HEK293 (cell line): ENCODE measurements at regions not wholly inside any gene's neighbourhood (a gene's known extent, or its start where the extent isn't known, plus 50 kb on each side); places are given as distances from the start of the nearest gene placed in this dataset.
"Not testable (repeated sequence)": the region's sequence is repeated elsewhere in the genome, so short reads cannot be mapped to it uniquely, and the experiment has no call there.

ENCODE experiments used
- CTCF ChIA-PET: fragments of 350-600 bp; formaldehyde crosslinking; extraction: SDS; loops from one replicate; lab custom pipeline; 2021; ENCODE audit warnings: antibody characterized with exemption; lab: Yijun Ruan, JAX
- POLR2A ChIA-PET: fragments of 300-600 bp; formaldehyde crosslinking; extraction: SDS; loops from one replicate; lab custom pipeline; 2020; ENCODE audit warnings: antibody characterized with exemption, inconsistent platforms; lab: Yijun Ruan, JAX
- H3K27ac ChIP-seq: fragments of 200-500 bp; sonication (Bioruptor generic); 2 replicates; pipeline ENCODE4 v1.5.1; 2014; ENCODE audit warnings: low read depth, low read length, control low read depth, inconsistent platforms; ENCODE audit errors: extremely low read depth
- H3K36me3 ChIP-seq, 2 experiments: fragments of 200-500 bp in 1 of 2; sonication (Bioruptor generic) in 1 of 2; 1 replicate in 1 of 2; 2 replicates in 1 of 2; pipeline ENCODE4 v1.5.1; 2014 to 2017; ENCODE audit warnings: inconsistent platforms in 2 of 2, low read length in 2 of 2; ENCODE audit not compliant: control insufficient read depth in 2 of 2, insufficient read depth in 1 of 2
- H3K4me1 ChIP-seq: fragments of 200-500 bp; sonication (Bioruptor generic); 2 replicates; pipeline ENCODE4 v1.5.1; 2014; ENCODE audit warnings: mild to moderate bottlenecking, low read length, inconsistent platforms; ENCODE audit not compliant: control insufficient read depth, insufficient read depth
- H3K4me3 ChIP-seq: 2 replicates; pipeline ENCODE4 v1.5.1; 2011; ENCODE audit warnings: low read depth, mild to moderate bottlenecking, control low read depth, low read length, moderate library complexity
- H3K9me3 ChIP-seq: fragments of 200-500 bp; sonication (Bioruptor generic); 2 replicates; pipeline ENCODE4 v1.5.1; 2014; ENCODE audit warnings: low read depth, low read length, inconsistent platforms; ENCODE audit not compliant: control insufficient read depth, insufficient read depth
- CTCF ChIP-seq: fragments of 450-650 bp; formaldehyde crosslinking; IDR thresholded peaks from 2 replicates; pipeline ENCODE4 v1.5.1; 2016; ENCODE audit warnings: missing biosample characterization, missing genetic modification characterization
- HIC1 ChIP-seq: fragments of 450-650 bp; formaldehyde crosslinking; IDR thresholded peaks from 2 replicates; pipeline ENCODE4 v1.5.1; 2016; ENCODE audit warnings: missing biosample characterization, missing genetic modification characterization
- INSM2 ChIP-seq: fragments of 450-650 bp; formaldehyde crosslinking; IDR thresholded peaks from 2 replicates; pipeline ENCODE4 v1.5.1; 2016; ENCODE audit warnings: missing biosample characterization, missing genetic modification characterization
- KLF1 ChIP-seq: fragments of 450-650 bp; formaldehyde crosslinking; IDR thresholded peaks from 2 replicates; pipeline ENCODE4 v1.5.1; 2016; ENCODE audit warnings: missing biosample characterization, missing genetic modification characterization
- SETDB1 ChIP-seq: IDR thresholded peaks from one replicate; pipeline ENCODE4 v1.6.1; 2017; ENCODE audit warnings: mild to moderate bottlenecking, low read length, moderate library complexity, mixed read lengths; ENCODE audit not compliant: insufficient read length
- ZBTB49 ChIP-seq: fragments of 450-650 bp; formaldehyde crosslinking; IDR thresholded peaks from 2 replicates; pipeline ENCODE4 v1.5.1; 2016; ENCODE audit warnings: missing biosample characterization, missing genetic modification characterization, low read depth
- ZNF18 ChIP-seq: fragments of 450-650 bp; formaldehyde crosslinking; IDR thresholded peaks from 2 replicates; pipeline ENCODE4 v1.5.1; 2016; ENCODE audit warnings: missing biosample characterization, missing genetic modification characterization
- ZNF23 ChIP-seq: fragments of 450-650 bp; formaldehyde crosslinking; IDR thresholded peaks from 2 replicates; pipeline ENCODE4 v1.5.1; 2016; ENCODE audit warnings: missing biosample characterization, missing genetic modification characterization, borderline replicate concordance
- ZNF24 ChIP-seq: fragments of 450-650 bp; formaldehyde crosslinking; IDR thresholded peaks from 2 replicates; pipeline ENCODE4 v1.5.1; 2016; ENCODE audit warnings: missing biosample characterization, missing genetic modification characterization
- ZNF423 ChIP-seq: fragments of 450-650 bp; formaldehyde crosslinking; IDR thresholded peaks from 2 replicates; pipeline ENCODE4 v1.5.1; 2016; ENCODE audit warnings: missing biosample characterization, missing genetic modification characterization
- ZNF426 ChIP-seq: fragments of 450-650 bp; formaldehyde crosslinking; IDR thresholded peaks from 2 replicates; pipeline ENCODE4 v1.5.1; 2017; ENCODE audit warnings: missing biosample characterization, missing genetic modification characterization, mild to moderate bottlenecking, inconsistent platforms, moderate library complexity
- ZNF548 ChIP-seq: fragments of 450-650 bp; formaldehyde crosslinking; IDR thresholded peaks from 2 replicates; pipeline ENCODE4 v1.5.1; 2016; ENCODE audit warnings: missing biosample characterization, missing genetic modification characterization
- ZNF571 ChIP-seq: fragments of 450-650 bp; formaldehyde crosslinking; IDR thresholded peaks from 2 replicates; pipeline ENCODE4 v1.5.0; 2017; ENCODE audit warnings: missing biosample characterization, missing genetic modification characterization
- ZNF623 ChIP-seq: fragments of 450-650 bp; formaldehyde crosslinking; IDR thresholded peaks from 2 replicates; pipeline ENCODE4 v1.5.1; 2016; ENCODE audit warnings: missing biosample characterization, missing genetic modification characterization
- TF ChIP-seq, protein P1 (sequence below): fragments of 450-650 bp; formaldehyde crosslinking; IDR thresholded peaks from 2 replicates; pipeline ENCODE4 v1.5.1; 2017; ENCODE audit warnings: missing biosample characterization, missing genetic modification characterization

GRCh38 chr5:115695310-115695880 lies 69.6 kb upstream of the TMED7 start:
- no peak overlapping the region for H3K27ac ChIP-seq
- TF ChIP-seq ZNF426 (tag by site-specific recombination) (no peak), ZNF571 (tag by site-specific recombination) (no peak), ZNF423 (tag by site-specific recombination) (no peak), SETDB1 (no peak), ZBTB49 (tag by site-specific recombination) (no peak), KLF1 (tag by site-specific recombination) (no peak), ZNF23 (tag by site-specific recombination) (no peak), ZNF24 (no peak), ZNF548 (tag by site-specific recombination) (no peak), ZNF623 (no peak), HIC1 (no peak), CTCF (tag by site-specific recombination) (no peak)
- TF ChIP-seq, protein P1, sequence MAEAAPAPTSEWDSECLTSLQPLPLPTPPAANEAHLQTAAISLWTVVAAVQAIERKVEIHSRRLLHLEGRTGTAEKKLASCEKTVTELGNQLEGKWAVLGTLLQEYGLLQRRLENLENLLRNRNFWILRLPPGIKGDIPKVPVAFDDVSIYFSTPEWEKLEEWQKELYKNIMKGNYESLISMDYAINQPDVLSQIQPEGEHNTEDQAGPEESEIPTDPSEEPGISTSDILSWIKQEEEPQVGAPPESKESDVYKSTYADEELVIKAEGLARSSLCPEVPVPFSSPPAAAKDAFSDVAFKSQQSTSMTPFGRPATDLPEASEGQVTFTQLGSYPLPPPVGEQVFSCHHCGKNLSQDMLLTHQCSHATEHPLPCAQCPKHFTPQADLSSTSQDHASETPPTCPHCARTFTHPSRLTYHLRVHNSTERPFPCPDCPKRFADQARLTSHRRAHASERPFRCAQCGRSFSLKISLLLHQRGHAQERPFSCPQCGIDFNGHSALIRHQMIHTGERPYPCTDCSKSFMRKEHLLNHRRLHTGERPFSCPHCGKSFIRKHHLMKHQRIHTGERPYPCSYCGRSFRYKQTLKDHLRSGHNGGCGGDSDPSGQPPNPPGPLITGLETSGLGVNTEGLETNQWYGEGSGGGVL (tag by site-specific recombination): no peak
- TF ChIP-seq, all 188 proteins: peak for 0
- POLR2A ChIA-PET: no interaction called here
- CTCF ChIA-PET: no interaction called here
- Histone ChIP-seq H3K9me3 (no peaks in the 10 kb centered on the region), H3K4me3 (no peak overlapping the region), H3K36me3 (no peaks in the 10 kb centered on the region), H3K4me1 (no peaks in the 10 kb centered on the region)

DNA sequence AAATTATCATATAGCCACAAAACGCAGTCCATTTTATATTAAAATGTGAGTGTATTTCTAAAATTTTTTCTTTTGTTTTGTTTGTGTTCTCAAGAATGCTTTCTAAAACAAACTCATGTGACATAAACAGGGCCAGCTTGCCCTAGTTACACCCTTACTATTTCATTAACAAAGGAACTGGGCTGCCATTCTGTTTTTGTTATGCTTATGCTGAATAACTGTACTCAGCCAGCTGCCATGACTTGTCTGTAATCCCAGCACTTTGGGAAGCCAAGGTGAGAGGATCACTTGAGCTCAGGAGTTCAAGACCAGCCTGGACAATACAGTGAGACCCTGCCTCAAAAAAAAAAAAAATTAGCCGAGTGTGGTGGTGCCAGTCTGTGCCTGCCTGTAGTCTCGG lies 66.0 kb upstream of the TMED7 start:
- H3K4me1 ChIP-seq, H3K36me3 ChIP-seq, H3K4me3 ChIP-seq, H3K27ac ChIP-seq, H3K9me3 ChIP-seq, POLR2A ChIA-PET: not testable (repeated sequence)
- CTCF ChIA-PET: interaction anchor here (0.7 kb wide), 1 partner anchor 249 kb away, joined by 3 read pairs; no protein-coding TSS in a partner anchor

DNA sequence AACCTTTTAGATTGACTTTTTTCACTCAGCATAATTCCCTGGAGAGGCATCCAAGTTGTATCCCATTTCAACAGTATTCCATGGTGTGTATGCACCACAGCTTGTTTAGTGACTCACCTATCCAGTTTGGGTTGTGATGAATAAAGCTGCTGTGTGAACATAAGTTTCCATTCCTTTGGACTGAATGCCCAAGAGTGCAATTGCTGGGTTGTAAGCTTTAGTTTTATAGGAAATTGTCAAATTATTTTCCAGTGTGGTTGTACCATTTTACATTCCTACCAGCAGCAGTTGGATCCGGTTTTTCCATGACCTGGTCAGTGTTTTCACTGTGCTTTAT lies 60.9 kb upstream of the TMED7 start:
- POLR2A ChIA-PET: no interaction called here
- Histone ChIP-seq H3K4me3 (no peak overlapping the region), H3K36me3 (no peaks in the 10 kb centered on the region), H3K4me1 (no peaks in the 10 kb centered on the region), H3K9me3 (no peaks in the 10 kb centered on the region), H3K27ac (no peak overlapping the region)
- CTCF ChIA-PET: no interaction called here
- TF ChIP-seq ZNF623 (no peak), ZNF18 (tag by site-specific recombination) (0 out of 2 replicates have a peak, but pooled peaks have one; percentile 21), INSM2 (tag by site-specific recombination) (0 out of 2 replicates have a peak, but pooled peaks have one; percentile 47)
